ENCODE measurements at regions not wholly inside any gene's neighbourhood (a gene's known extent, or its start where the extent isn't known, plus 50 kb on each side); places are given as distances from the start of the nearest gene placed in this dataset.

DNA sequence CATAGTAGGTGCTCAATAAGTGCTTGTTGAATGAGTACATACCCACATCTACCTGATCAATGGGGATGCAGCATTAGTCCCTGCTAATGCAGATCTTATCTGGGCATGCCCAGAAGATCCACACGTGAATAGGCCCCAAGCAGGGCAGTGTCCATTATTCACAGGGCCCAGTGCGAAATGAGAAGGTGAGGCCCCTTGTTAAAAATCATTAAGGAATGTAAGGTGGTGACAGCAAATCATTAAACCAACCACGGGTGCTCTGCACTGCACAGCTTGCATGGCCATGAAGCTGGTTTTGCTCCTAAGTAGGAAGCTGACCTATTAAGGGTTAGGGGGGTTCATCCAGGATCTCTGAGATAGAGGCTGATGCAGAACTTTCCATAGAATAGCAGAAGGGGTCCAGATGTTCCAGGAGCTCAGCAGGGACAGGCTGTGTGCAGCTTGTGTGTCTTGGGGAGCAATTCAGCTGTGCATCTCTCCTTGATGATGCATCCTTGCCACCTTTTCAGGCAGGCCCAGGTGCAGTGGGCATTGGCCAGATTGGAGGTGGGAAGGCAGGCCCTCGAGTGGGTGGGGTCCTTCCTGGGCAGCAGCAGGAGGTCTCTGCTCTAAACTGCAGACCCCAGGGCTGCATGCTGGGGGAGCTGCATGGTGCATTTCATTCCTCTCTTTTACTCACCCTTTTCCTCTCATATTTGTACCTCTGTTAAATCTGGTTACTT, 231.3 kb upstream of the PWP1 start:
- DNase-seq, result no peak

DNA sequence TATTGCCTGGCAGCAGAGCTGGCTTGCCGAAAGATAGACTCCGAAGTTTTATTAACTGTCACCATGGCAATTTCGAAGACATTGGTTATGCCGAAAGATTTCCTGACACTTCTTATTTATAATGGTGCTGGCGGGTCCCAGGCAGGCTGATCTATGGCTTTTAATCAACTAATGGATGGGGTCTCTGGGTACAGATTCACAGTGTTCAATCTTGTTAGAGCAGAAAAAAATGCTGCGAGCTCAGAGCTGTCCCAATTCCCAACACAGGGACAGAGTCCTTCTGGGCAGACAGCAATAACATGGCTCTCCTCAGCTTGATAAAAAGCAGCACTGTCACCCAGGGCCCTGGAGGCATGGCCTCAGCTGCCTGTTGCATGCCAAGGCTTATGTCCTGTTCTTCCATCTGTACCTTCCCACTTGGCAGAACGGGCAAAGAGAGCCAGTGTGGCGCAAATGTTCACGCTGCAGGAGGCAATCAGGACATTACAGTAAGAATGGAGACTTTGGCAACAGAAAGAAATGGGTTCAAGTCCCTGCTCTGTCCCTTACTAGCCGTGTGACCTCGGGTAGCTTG, 228.2 kb upstream of the PWP1 start:
- DNase-seq, result no peak

- no peak for DNase-seq
Observed at GRCh38 chr12:107458163-107458562, 227.4 kb upstream of the PWP1 start.

GRCh38 chr12:107458990-107459389, 226.6 kb upstream of the PWP1 start:
- DNase-seq, result no peak

- no peak for DNase-seq
Observed at GRCh38 chr12:107459641-107460040, 226.0 kb upstream of the PWP1 start.

GRCh38 chr12:107461222-107461975, 224.2 kb upstream of the PWP1 start:
- DNase-seq, result no peak

GRCh38 chr12:107462428-107463332, 222.9 kb upstream of the PWP1 start:
- no peak for DNase-seq

DNA sequence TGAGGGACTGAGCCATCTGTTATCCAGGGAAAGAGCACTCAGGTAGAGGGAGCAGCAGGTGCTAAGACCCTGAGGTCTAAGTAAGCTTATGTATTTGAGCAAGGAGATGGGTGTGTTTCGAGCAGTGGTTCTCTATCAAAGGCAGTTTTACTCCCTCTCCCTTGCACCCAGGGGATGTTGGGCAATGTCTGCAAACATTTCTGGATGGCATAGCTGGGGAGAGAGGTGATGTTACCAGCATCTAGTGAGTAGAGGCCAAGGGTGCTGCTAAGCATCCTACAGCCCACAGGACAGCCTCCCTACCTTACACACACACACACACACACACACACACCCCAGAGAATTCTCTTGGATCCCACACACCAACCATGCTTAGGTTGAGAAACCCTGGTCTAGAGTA, 221.0 kb upstream of the PWP1 start:
- no peak for DNase-seq

DNA sequence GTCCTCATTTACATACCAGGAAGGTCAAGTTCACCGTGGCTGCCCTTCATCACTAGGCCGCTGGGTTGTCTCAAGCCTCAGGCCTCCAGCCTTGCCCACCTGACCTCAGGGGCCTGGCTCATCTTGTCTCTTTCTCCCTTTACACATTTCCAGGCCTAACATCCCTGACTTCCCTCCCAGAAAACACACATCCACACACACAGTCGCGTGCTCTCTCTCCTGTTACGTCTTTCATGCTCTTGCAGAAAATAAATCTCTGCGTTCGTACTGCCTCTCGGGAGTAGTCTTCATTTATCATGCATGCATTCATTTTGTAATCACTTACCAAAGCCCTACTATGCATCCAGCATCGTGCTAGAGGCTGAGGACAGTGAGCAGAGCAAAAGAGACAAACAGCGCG, 220.0 kb upstream of the PWP1 start:
- DNase-seq, result no peak

GRCh38 chr12:107467716-107468115, 217.9 kb upstream of the PWP1 start:
- no peak for DNase-seq

GRCh38 chr12:107468182-107468581, 217.4 kb upstream of the PWP1 start:
- no peak for DNase-seq

DNA sequence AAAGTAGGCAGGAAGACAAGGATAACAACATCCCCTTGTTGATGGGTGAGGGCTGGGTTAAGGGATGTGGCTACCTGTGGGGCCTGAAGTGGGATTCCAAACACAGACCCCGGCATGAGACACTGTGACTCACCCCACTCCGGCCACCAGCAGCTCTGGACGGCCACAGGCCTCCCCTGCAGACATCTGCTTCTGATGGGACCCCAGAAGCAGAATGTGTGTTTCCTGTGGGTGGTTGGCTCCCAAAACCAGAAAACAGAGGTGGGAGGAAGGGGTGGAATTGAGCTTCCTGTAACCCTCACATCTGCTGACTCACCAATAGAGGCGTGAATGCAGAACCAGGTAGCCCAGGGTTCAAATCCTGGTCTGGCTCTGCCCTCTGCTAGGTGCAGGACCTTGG, 216.6 kb upstream of the PWP1 start:
- no peak for DNase-seq

- DNase-seq, result no peak
Observed at GRCh38 chr12:107470645-107471044, 215.0 kb upstream of the PWP1 start.

DNA sequence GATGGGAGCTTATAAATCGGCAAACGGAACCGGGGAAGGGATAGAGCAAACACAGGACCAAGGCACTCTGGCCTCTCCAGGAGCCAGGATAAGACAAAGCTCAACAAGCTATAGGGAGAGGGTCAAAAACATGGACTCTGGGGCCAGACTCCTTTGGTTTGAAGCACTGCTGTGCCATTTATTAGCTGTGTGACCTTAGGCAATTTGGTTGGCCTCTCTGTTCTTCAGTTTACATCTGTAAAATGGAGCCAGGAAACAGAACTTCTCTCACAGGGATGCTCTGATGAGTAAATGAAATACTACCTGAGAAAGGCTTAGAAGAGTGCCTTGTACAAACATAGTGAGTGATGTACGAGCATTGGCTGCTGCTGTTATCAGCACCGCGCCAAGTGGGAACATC, 213.3 kb upstream of the PWP1 start:
- no peak for DNase-seq

DNA sequence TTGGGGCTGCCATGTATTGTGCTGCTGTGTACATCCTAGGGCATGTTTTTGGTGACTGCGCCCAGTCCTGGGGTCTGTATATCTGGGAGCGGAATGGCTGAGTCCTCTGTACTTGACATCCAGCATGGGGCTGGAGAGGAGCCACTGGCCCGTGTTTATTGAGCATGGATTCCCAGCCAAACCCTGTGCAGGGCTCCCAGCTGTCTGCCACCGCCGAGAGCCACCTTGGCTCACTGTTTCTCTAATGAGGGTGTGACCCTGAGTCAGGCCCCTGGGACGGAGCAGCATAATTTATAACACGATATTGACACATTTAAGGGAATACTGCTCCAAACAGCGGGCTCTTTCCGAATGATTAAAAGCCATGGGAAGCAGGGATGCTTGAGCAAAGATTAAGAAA, 211.5 kb upstream of the PWP1 start:
- DNase-seq, result no peak

- DNase-seq, result no peak
Observed at GRCh38 chr12:107474639-107475539, 210.7 kb upstream of the PWP1 start.

DNA sequence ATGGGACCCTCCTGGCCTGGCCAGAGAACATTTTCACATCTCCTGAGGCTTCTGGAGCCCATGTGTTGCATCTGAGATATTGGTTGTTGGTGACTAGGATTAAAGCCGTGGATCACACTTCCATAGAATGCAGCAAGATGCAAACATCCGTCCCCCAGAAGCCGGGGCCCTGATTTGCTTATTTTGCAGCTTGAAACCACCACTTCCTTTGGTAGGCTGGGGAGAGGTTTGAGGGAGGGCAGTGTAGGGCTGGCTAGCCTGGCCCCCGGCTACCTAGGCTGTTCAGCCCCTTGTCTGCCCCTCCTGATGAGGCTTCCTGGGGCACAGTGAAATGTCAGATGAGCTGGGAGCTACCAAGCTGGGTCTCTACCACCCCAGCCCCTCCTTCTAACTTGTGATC, 209.7 kb upstream of the PWP1 start:
- DNase-seq, result no peak

GRCh38 chr12:107477018-107477417, 208.6 kb upstream of the PWP1 start:
- DNase-seq, result no peak

DNA sequence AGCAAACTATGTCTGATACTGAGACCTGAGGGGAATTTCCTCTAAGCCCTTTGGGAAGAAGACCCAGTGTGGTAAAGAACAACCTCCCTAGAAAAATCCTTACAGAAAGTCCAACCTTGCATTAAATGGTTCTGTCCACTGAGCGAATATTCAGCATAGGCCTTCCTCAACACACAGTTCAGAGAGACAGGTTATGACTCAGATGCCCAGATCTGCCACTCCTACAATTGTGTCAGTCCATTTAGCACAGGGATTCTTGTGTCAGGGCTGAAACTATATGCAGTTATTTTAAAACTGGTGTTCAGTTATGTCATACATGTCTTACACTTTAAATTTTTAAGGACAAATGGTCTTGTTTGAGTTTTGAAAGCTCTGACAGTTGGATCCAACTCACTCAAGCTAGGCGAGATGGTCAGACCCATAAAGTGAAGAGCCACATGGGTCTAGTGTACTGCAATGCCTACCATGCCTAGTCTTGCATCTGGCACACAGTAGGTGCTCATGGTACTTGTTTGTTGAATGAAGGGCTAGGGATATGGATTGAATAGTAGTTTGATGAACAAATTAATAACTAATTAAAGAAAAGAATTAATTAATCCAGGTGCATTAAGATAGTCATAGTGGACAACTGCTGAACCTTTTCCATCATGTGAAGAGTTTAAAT, 207.5 kb upstream of the PWP1 start:
- DNase-seq, result no peak

DNA sequence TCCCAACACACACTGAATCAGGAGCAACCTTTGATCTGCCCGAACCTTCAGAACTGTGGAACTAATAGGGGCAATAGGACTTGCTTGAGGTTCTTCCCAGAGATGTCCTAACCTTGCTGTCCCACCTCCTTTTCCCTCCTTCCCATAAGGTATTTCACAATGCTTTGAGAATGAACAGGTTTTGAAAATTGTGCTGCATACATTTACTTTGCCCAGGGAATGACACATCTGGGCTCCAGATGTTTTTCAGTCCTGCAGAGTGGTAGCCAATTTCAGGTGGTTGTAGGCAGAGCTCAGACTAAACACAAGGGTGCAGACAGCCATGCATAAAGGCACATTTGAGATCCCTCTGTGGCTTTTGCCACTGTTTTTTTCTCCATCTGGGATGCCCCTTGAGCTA, 206.7 kb upstream of the PWP1 start:
- DNase-seq, result no peak

GRCh38 chr12:107480836-107481608, 204.6 kb upstream of the PWP1 start:
- DNase-seq, result no peak
